ENCODE measurements at regions not wholly inside any gene's neighbourhood (a gene's known extent, or its start where the extent isn't known, plus 50 kb on each side); places are given as distances from the start of the nearest gene placed in this dataset.

GRCh38 chr9:82216435-82216834, 227.9 kb downstream of the SPATA31D1 start:
- no peak for DNase-seq (ENCODE audit: low read depth in 2 of 2)
- H3K4me3 ChIP-seq (replicated peaks in 1 of 2; ENCODE audit: low read depth in 2 of 2, low read length in 2 of 2), result no peak overlapping the region
- TF ChIP-seq CTCF (IDR thresholded peaks at IDR 0.05; ENCODE audit: low read depth, low read length), result no peak

GRCh38 chr9:82223442-82223841, 234.9 kb downstream of the SPATA31D1 start:
- peak in 1 of 2 donors; percentile 36 for DNase-seq (ENCODE audit: low read depth in 2 of 2)
- TF ChIP-seq CTCF (IDR thresholded peaks at IDR 0.05; ENCODE audit: low read depth, low read length), result no peak
- no peak overlapping the region for H3K4me3 ChIP-seq (replicated peaks in 1 of 2; ENCODE audit: low read depth in 2 of 2, low read length in 2 of 2)

GRCh38 chr9:82231411-82231810, 242.8 kb downstream of the SPATA31D1 start:
- no peak overlapping the region for H3K4me3 ChIP-seq (replicated peaks in 1 of 2; ENCODE audit: low read depth in 2 of 2, low read length in 2 of 2)
- DNase-seq (ENCODE audit: low read depth in 2 of 2), result no peak
- TF ChIP-seq CTCF (IDR thresholded peaks at IDR 0.05; ENCODE audit: low read depth, low read length), result no peak

GRCh38 chr9:82234160-82234943, 245.8 kb downstream of the SPATA31D1 start:
- no peak for DNase-seq (ENCODE audit: low read depth in 2 of 2)
- H3K4me3 ChIP-seq (replicated peaks in 1 of 2; ENCODE audit: low read depth in 2 of 2, low read length in 2 of 2), result no peak overlapping the region
- no peak for TF ChIP-seq CTCF (IDR thresholded peaks at IDR 0.05; ENCODE audit: low read depth, low read length)

- no peak overlapping the region for H3K4me3 ChIP-seq (replicated peaks in 1 of 2; ENCODE audit: low read depth in 2 of 2, low read length in 2 of 2)
- no peak for DNase-seq (ENCODE audit: low read depth in 2 of 2)
- no peak for TF ChIP-seq CTCF (IDR thresholded peaks at IDR 0.05; ENCODE audit: low read depth, low read length)
These were observed 253.9 kb downstream of the SPATA31D1 start for GRCh38 chr9:82242285-82242963.

GRCh38 chr9:82247318-82247717, 258.7 kb downstream of the SPATA31D1 start:
- peak in 1 of 2 donors; percentile 7 for DNase-seq (ENCODE audit: low read depth in 2 of 2)
- H3K4me3 ChIP-seq (replicated peaks in 1 of 2; ENCODE audit: low read depth in 2 of 2, low read length in 2 of 2), result no peak overlapping the region
- TF ChIP-seq CTCF (IDR thresholded peaks at IDR 0.05; ENCODE audit: low read depth, low read length), result no peak

Data from cardiac fibroblast (primary cell).